Fibroblast of lung (primary cell): ENCODE measurements at regions not wholly inside any gene's neighbourhood (a gene's known extent, or its start where the extent isn't known, plus 50 kb on each side); places are given as distances from the start of the nearest gene placed in this dataset.

Source experiments
- CTCF ChIP-seq, 2 donors: IDR thresholded peaks in 1 of 2; conservative IDR thresholded peaks in 1 of 2; 1 replicate in 1 of 2; 2 replicates in 1 of 2; pipeline ENCODE4 v1.5.1; 2011 to 2012; ENCODE audit warnings: low read length in 2 of 2, control low read depth in 1 of 2, inconsistent platforms in 1 of 2, low read depth in 1 of 2, mild to moderate bottlenecking in 1 of 2
- EZH2 ChIP-seq: IDR thresholded peaks from 2 replicates; pipeline ENCODE4 v1.5.1; 2012; ENCODE audit warnings: low read length, control low read depth, mild to moderate bottlenecking; ENCODE audit errors: missing control alignments

- TF ChIP-seq CTCF (conservative IDR thresholded peaks at IDR 0.05 in 1 of 2, IDR thresholded peaks at IDR 0.05 in 1 of 2; ENCODE audit: low read depth in 1 of 2, low read length in 2 of 2) (no peak), EZH2 (no peak)
These were observed 97.3 kb upstream of the MPP7 start for GRCh38 chr10:28400176-28400575.
